IMR-90 (cell line): ENCODE measurements at regions not wholly inside any gene's neighbourhood (a gene's known extent, or its start where the extent isn't known, plus 50 kb on each side); places are given as distances from the start of the nearest gene placed in this dataset.

ENCODE experiments used
- ATAC-seq: fragments of 200-7000 bp; cut with Tn5 transposase; 2 replicates; pipeline ENCODE4 v1.9.1; 2020; ENCODE audit warnings: low read depth, mild to moderate bottlenecking, moderate library complexity
- BruUV-seq: library from RNA; stranded (reverse); fragments of 400-500 nt; replicated peaks from 2 replicates; lab custom pipeline; 2021; lab: Mats Ljungman, UMichigan
- CTCF ChIA-PET: fragments of 300-600 bp; formaldehyde crosslinking; extraction: SDS; loops from one replicate; lab custom pipeline; 2021; ENCODE audit warnings: antibody characterized with exemption; lab: Yijun Ruan, JAX
- POLR2A ChIA-PET: fragments of 300-600 bp; sonication (Branson Sonifier 250); formaldehyde crosslinking; loops from one replicate; lab custom pipeline; 2022; ENCODE audit warnings: antibody characterized with exemption; ENCODE audit not compliant: unreplicated experiment; lab: Charles Lee
- DNase-seq: peaks from one replicate; pipeline ENCODE4 v3.0.0; 2013
- H2AFZ ChIP-seq: replicated peaks from 2 replicates; pipeline ENCODE3; 2013; ENCODE audit warnings: low read length, mild to moderate bottlenecking; ENCODE audit not compliant: poor library complexity
- H2AK5ac ChIP-seq: 2 replicates; pipeline ENCODE4 v1.6.1; 2013; ENCODE audit warnings: low read depth, low read length, inconsistent platforms
- H2AK9ac ChIP-seq: replicated peaks from 2 replicates; pipeline ENCODE3; 2013; ENCODE audit warnings: mild to moderate bottlenecking, low read depth, low read length, moderate library complexity; ENCODE audit not compliant: poor library complexity
- H2BK120ac ChIP-seq: 2 replicates; pipeline ENCODE4 v1.6.1; 2013; ENCODE audit warnings: low read depth, low read length, inconsistent platforms
- H2BK15ac ChIP-seq: 3 replicates; pipeline ENCODE4 v1.6.1; 2013; ENCODE audit warnings: low read depth, low read length, inconsistent platforms
- H2BK20ac ChIP-seq: 2 replicates; pipeline ENCODE4 v1.6.1; 2013; ENCODE audit warnings: low read depth, mild to moderate bottlenecking, inconsistent platforms, low read length, moderate library complexity
- H2BK5ac ChIP-seq: 2 replicates; pipeline ENCODE4 v1.6.1; 2013; ENCODE audit warnings: mild to moderate bottlenecking, low read depth, low read length, inconsistent platforms; ENCODE audit not compliant: poor library complexity, severe bottlenecking
- H3K14ac ChIP-seq: replicated peaks from 2 replicates; pipeline ENCODE4 v1.6.1; 2013; ENCODE audit warnings: low read depth, low read length, inconsistent platforms
- H3K18ac ChIP-seq: 2 replicates; pipeline ENCODE4 v1.6.1; 2013; ENCODE audit warnings: low read depth, low read length, control low read depth
- H3K23ac ChIP-seq: 2 replicates; pipeline ENCODE4 v1.6.1; 2013; ENCODE audit warnings: low read depth, low read length, inconsistent platforms
- H3K27ac ChIP-seq: 2 replicates; pipeline ENCODE4 v1.5.1; 2013; ENCODE audit warnings: mild to moderate bottlenecking, control low read depth, low read length; ENCODE audit not compliant: insufficient read depth
- H3K27me3 ChIP-seq: 2 replicates; pipeline ENCODE4 v1.6.1; 2013; ENCODE audit warnings: low read length; ENCODE audit not compliant: control insufficient read depth, insufficient read depth
- H3K36me3 ChIP-seq: 2 replicates; pipeline ENCODE4 v1.6.1; 2013; ENCODE audit warnings: low read length, mixed read lengths; ENCODE audit not compliant: control insufficient read depth, insufficient read depth
- H3K4ac ChIP-seq: 2 replicates; pipeline ENCODE4 v1.6.1; 2013; ENCODE audit warnings: low read depth, low read length, inconsistent platforms
- H3K4me1 ChIP-seq: 2 replicates; pipeline ENCODE4 v1.6.1; 2013; ENCODE audit warnings: low read length, mixed read lengths; ENCODE audit not compliant: control insufficient read depth, insufficient read depth
- H3K4me2 ChIP-seq: 2 replicates; pipeline ENCODE4 v1.6.1; 2013; ENCODE audit warnings: low read depth, mild to moderate bottlenecking, control low read depth, low read length, moderate library complexity
- H3K4me3 ChIP-seq: 2 replicates; pipeline ENCODE4 v1.5.1; 2013; ENCODE audit warnings: low read depth, mild to moderate bottlenecking, control low read depth, low read length, moderate library complexity; ENCODE audit not compliant: insufficient read depth
- H3K56ac ChIP-seq: 2 replicates; pipeline ENCODE4 v1.6.1; 2013; ENCODE audit warnings: low read length, inconsistent platforms; ENCODE audit not compliant: insufficient read depth; ENCODE audit errors: extremely low read depth
- H3K79me1 ChIP-seq, 2 experiments: 2 replicates each; pipeline ENCODE4 v1.6.1; 2013; ENCODE audit warnings: low read length in 2 of 2, inconsistent platforms in 1 of 2, low read depth in 1 of 2
- H3K9ac ChIP-seq: 2 replicates; pipeline ENCODE4 v1.6.1; 2013; ENCODE audit warnings: low read depth, low read length, control low read depth
- H3K9me1 ChIP-seq: 2 replicates; pipeline ENCODE4 v1.6.1; 2013; ENCODE audit warnings: low read length, inconsistent platforms; ENCODE audit not compliant: insufficient read depth
- H3K9me3 ChIP-seq: 2 replicates; pipeline ENCODE4 v1.6.1; 2013; ENCODE audit warnings: low read length; ENCODE audit not compliant: control insufficient read depth, insufficient read depth
- H4K20me1 ChIP-seq: 2 replicates; pipeline ENCODE4 v1.6.1; 2013; ENCODE audit warnings: low read length, inconsistent platforms; ENCODE audit not compliant: insufficient read depth
- H4K5ac ChIP-seq: 2 replicates; pipeline ENCODE4 v1.6.1; 2013; ENCODE audit warnings: mild to moderate bottlenecking, low read depth, low read length, control low read depth
- H4K8ac ChIP-seq, 2 experiments: 2 replicates each; pipeline ENCODE4 v1.6.1; 2013; ENCODE audit warnings: low read depth in 2 of 2, low read length in 2 of 2, control low read depth in 1 of 2, inconsistent platforms in 1 of 2
- H4K91ac ChIP-seq: 2 replicates; pipeline ENCODE4 v1.6.1; 2013; ENCODE audit warnings: low read depth, low read length, inconsistent platforms; ENCODE audit not compliant: insufficient read depth
- BHLHE40 ChIP-seq: fragments of 150-350 bp; IDR thresholded peaks from 2 replicates; pipeline ENCODE4 v1.6.1; 2016; ENCODE audit warnings: mild to moderate bottlenecking, low read depth, low read length
- CHD1 ChIP-seq: IDR thresholded peaks from 2 replicates; pipeline ENCODE4 v1.6.1; 2012; ENCODE audit warnings: low read depth, low read length, improper control_type of control experiment
- FOS ChIP-seq: fragments of 150-350 bp; IDR thresholded peaks from 2 replicates; pipeline ENCODE4 v1.6.1; 2016; ENCODE audit warnings: low read depth, low read length
- MAFK ChIP-seq: IDR thresholded peaks from 2 replicates; pipeline ENCODE4 v1.6.1; 2012; ENCODE audit warnings: low read depth, low read length, improper control_type of control experiment
- MAZ ChIP-seq: IDR thresholded peaks from 2 replicates; pipeline ENCODE4 v1.6.1; 2012; ENCODE audit warnings: low read depth, mild to moderate bottlenecking, low read length, improper control_type of control experiment, moderate library complexity, borderline replicate concordance
- MXI1 ChIP-seq: IDR thresholded peaks from 2 replicates; pipeline ENCODE4 v1.6.1; 2012; ENCODE audit warnings: low read depth, mild to moderate bottlenecking, low read length, moderate library complexity, borderline replicate concordance
- NFE2L2 ChIP-seq: fragments of 150-350 bp; IDR thresholded peaks from 2 replicates; pipeline ENCODE4 v1.6.1; 2016; ENCODE audit warnings: low read depth, mild to moderate bottlenecking, low read length
- POLR2A ChIP-seq: IDR thresholded peaks from 2 replicates; pipeline ENCODE4 v1.6.1; 2012; ENCODE audit warnings: mild to moderate bottlenecking, low read depth, low read length
- RAD21 ChIP-seq: IDR thresholded peaks from 2 replicates; pipeline ENCODE4 v1.6.1; 2012; ENCODE audit warnings: low read length, improper control_type of control experiment
- RCOR1 ChIP-seq: IDR thresholded peaks from 2 replicates; pipeline ENCODE4 v1.6.1; 2012; ENCODE audit warnings: mild to moderate bottlenecking, low read length, improper control_type of control experiment; ENCODE audit not compliant: insufficient replicate concordance
- RFX5 ChIP-seq: IDR thresholded peaks from 2 replicates; pipeline ENCODE4 v1.8.0; 2012; ENCODE audit warnings: low read depth, mild to moderate bottlenecking, low read length, moderate library complexity
- SMC3 ChIP-seq: fragments of 150-350 bp; IDR thresholded peaks from 2 replicates; pipeline ENCODE4 v1.6.1; 2016; ENCODE audit warnings: low read depth, mild to moderate bottlenecking, antibody characterized with exemption, low read length, moderate library complexity
- WGBS, 2 experiments: methylation state at CpG; one replicate each; pipeline versions ENCODE4 v1.1.5 to v1.1.7; 2013; ENCODE audit warnings: missing lambda C conversion rate in 2 of 2; ENCODE audit not compliant: insufficient read length in 1 of 2; ENCODE audit errors: extremely low coverage in 2 of 2; 5-methylcytosine and 5-hydroxymethylcytosine counted together
- dilution Hi-C: fragments of 300-500 bp; cut with HindIII; formaldehyde crosslinking; loops from one replicate; pipeline ENCODE4 v1.14.3; 2018; ENCODE audit warnings: low sequenced_read_pairs; ENCODE audit not compliant: unreplicated experiment
- in situ Hi-C: fragments of 300-500 bp; cut with MboI; formaldehyde crosslinking; loops from 3 replicates; pipeline ENCODE4 v1.14.3; 2019; ENCODE audit warnings: low sequenced_read_pairs, inconsistent platforms, mixed read lengths
- intact Hi-C: fragments of 100-400 bp; cut with micrococcal nuclease; formaldehyde crosslinking; loops from 2 replicates; pipeline ENCODE4 v1.10.0; 2022
- TF ChIP-seq, protein P1 (sequence below): fragments of 150-350 bp; IDR thresholded peaks from 2 replicates; pipeline ENCODE4 v1.6.1; 2016; ENCODE audit warnings: low read depth, mild to moderate bottlenecking, low read length, moderate library complexity, borderline replicate concordance
- TF ChIP-seq, protein P2 (sequence below): conservative IDR thresholded peaks from 2 replicates; pipeline ENCODE4 v1.5.1; 2012; ENCODE audit warnings: mild to moderate bottlenecking, low read depth, low read length, improper control_type of control experiment
- TF ChIP-seq, protein P3 (sequence below): fragments of 150-350 bp; IDR thresholded peaks from 2 replicates; pipeline ENCODE4 v1.6.1; 2017; ENCODE audit warnings: mild to moderate bottlenecking, antibody characterized with exemption, low read length, low read depth

DNA sequence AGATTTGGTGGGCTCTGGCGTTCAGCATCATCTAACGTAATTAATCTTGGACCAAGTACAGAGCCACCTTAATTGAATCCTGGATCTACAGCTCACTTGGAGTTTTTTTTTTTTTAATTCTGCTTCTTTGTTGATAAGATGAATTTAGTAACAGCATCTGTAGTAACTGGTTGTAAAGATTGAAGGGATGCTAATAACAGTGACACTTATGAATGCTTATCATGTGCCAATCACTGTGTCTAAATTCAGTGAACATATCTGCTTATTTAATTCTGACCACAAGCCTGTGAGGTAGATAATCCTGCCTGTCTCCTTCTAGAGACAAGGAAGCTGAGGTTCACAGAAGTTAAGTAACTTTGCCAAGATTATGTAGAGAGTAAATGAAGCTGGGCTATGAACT is 408.0 kb downstream of the RWDD3 start:
- Histone ChIP-seq H2AFZ (no peak overlapping the region), H3K9me1 (no peaks in the 10 kb centered on the region), H3K4me3 (no peak overlapping the region), H3K27me3 (no peaks in the 10 kb centered on the region), H3K14ac (no peak overlapping the region), H2BK5ac (no peak overlapping the region), H2AK5ac (no peak overlapping the region), H3K18ac (no peak overlapping the region), H3K36me3 (no peaks in the 10 kb centered on the region), H3K9ac (no peak overlapping the region), H4K5ac (no peak overlapping the region), H3K9me3 (no peaks in the 10 kb centered on the region), H3K4me1 (no peaks in the 10 kb centered on the region), H3K23ac (no peak overlapping the region), H2BK20ac (no peak overlapping the region), H3K27ac (no peak overlapping the region), H4K8ac (no peak overlapping the region), H3K4me2 (no peak overlapping the region), H2AK9ac (no peak overlapping the region), H2BK120ac (no peak overlapping the region), H3K56ac (no peak overlapping the region), H3K4ac (no peak overlapping the region), H2BK15ac (no peak overlapping the region), H3K79me1 (no peaks in the 10 kb centered on the region), H4K20me1 (no peaks in the 10 kb centered on the region), H4K91ac (no peak overlapping the region)
- intact Hi-C loops (no loop called here), in situ Hi-C loops (no loop called here), dilution Hi-C loops (no loop called here)
- POLR2A ChIA-PET = no interaction called here
- DNase-seq (no peak), ATAC-seq (no peak)
- BruUV-seq = no TSS peak
- WGBS, 2 experiments = no CpG with 5 or more reads among the region's 2 CpGs
- CTCF ChIA-PET = no interaction called here
- TF ChIP-seq MAZ (no peak), POLR2A (no peak), FOS (no peak), RFX5 (no peak), CHD1 (no peak), BHLHE40 (no peak), MXI1 (no peak), RCOR1 (no peak), RAD21 (no peak), NFE2L2 (no peak), MAFK (no peak), SMC3 (no peak)
- TF ChIP-seq, protein P1, sequence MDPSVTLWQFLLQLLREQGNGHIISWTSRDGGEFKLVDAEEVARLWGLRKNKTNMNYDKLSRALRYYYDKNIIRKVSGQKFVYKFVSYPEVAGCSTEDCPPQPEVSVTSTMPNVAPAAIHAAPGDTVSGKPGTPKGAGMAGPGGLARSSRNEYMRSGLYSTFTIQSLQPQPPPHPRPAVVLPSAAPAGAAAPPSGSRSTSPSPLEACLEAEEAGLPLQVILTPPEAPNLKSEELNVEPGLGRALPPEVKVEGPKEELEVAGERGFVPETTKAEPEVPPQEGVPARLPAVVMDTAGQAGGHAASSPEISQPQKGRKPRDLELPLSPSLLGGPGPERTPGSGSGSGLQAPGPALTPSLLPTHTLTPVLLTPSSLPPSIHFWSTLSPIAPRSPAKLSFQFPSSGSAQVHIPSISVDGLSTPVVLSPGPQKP = no peak
- TF ChIP-seq, protein P2, sequence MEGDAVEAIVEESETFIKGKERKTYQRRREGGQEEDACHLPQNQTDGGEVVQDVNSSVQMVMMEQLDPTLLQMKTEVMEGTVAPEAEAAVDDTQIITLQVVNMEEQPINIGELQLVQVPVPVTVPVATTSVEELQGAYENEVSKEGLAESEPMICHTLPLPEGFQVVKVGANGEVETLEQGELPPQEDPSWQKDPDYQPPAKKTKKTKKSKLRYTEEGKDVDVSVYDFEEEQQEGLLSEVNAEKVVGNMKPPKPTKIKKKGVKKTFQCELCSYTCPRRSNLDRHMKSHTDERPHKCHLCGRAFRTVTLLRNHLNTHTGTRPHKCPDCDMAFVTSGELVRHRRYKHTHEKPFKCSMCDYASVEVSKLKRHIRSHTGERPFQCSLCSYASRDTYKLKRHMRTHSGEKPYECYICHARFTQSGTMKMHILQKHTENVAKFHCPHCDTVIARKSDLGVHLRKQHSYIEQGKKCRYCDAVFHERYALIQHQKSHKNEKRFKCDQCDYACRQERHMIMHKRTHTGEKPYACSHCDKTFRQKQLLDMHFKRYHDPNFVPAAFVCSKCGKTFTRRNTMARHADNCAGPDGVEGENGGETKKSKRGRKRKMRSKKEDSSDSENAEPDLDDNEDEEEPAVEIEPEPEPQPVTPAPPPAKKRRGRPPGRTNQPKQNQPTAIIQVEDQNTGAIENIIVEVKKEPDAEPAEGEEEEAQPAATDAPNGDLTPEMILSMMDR = no peak
- TF ChIP-seq, protein P3, sequence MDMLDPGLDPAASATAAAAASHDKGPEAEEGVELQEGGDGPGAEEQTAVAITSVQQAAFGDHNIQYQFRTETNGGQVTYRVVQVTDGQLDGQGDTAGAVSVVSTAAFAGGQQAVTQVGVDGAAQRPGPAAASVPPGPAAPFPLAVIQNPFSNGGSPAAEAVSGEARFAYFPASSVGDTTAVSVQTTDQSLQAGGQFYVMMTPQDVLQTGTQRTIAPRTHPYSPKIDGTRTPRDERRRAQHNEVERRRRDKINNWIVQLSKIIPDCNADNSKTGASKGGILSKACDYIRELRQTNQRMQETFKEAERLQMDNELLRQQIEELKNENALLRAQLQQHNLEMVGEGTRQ = no peak
